ENCODE measurements at regions not wholly inside any gene's neighbourhood (a gene's known extent, or its start where the extent isn't known, plus 50 kb on each side); places are given as distances from the start of the nearest gene placed in this dataset.
"Not testable (repeated sequence)": the region's sequence is repeated elsewhere in the genome, so short reads cannot be mapped to it uniquely, and the experiment has no call there.

- ChIA-PET CTCF (no interaction called here), POLR2A (no interaction called here)
These were observed 911.0 kb upstream of the ZNF722 start for GRCh38 chr7:63087575-63088190.

GRCh38 chr7:63092951-63093350 is 905.7 kb upstream of the ZNF722 start:
- ChIA-PET CTCF (no interaction called here), POLR2A (no interaction called here)

- ChIA-PET POLR2A (no interaction called here), CTCF (no interaction called here)
These were observed 905.2 kb upstream of the ZNF722 start for GRCh38 chr7:63093481-63093880.

- POLR2A ChIA-PET = no interaction called here
- CTCF ChIA-PET = no interaction called here
These were observed 902.5 kb upstream of the ZNF722 start for GRCh38 chr7:63096141-63096540.

GRCh38 chr7:63104666-63105065 is 894.0 kb upstream of the ZNF722 start:
- POLR2A ChIA-PET = no interaction called here
- CTCF ChIA-PET = no interaction called here

- ChIA-PET CTCF (no interaction called here), POLR2A (no interaction called here)
These were observed 892.7 kb upstream of the ZNF722 start for GRCh38 chr7:63105978-63106377.

GRCh38 chr7:63106506-63107388 is 891.9 kb upstream of the ZNF722 start:
- POLR2A ChIA-PET = no interaction called here

GRCh38 chr7:63111511-63111910 is 887.1 kb upstream of the ZNF722 start:
- POLR2A ChIA-PET, CTCF ChIA-PET: not testable (repeated sequence)

More at GRCh38 chr7:63106506-63107388, 891.9 kb upstream of the ZNF722 start:
- CTCF ChIA-PET = no interaction called here

- CTCF ChIA-PET = no interaction called here
These were observed 885.6 kb upstream of the ZNF722 start for GRCh38 chr7:63112764-63113712.

GRCh38 chr7:63113713-63114285 is 884.9 kb upstream of the ZNF722 start:
- ChIA-PET CTCF (no interaction called here), POLR2A (no interaction called here)

More at GRCh38 chr7:63112764-63113712, 885.6 kb upstream of the ZNF722 start:
- POLR2A ChIA-PET = no interaction called here

- CTCF ChIA-PET = no interaction called here
- POLR2A ChIA-PET = no interaction called here
These were observed 884.2 kb upstream of the ZNF722 start for GRCh38 chr7:63114371-63114985.

All from activated CD8-positive, alpha-beta memory T cell treated with anti-CD3 and anti-CD28 coated beads for 36 hours (primary cell).